Upper lobe of right lung (tissue), 1 donor: ENCODE measurements at regions not wholly inside any gene's neighbourhood (a gene's known extent, or its start where the extent isn't known, plus 50 kb on each side); places are given as distances from the start of the nearest gene placed in this dataset.
A peak's percentile ranks its signal among the peaks of the same experiment; 100 is the strongest.

ENCODE experiments used
- ATAC-seq: fragments of 200-7000 bp; cut with Tn5 transposase; one replicate; pipeline ENCODE4 v1.9.1; 2020; ENCODE audit warnings: mild to moderate bottlenecking, moderate library complexity
- DNase-seq: peaks from one replicate; pipeline ENCODE4 v3.0.0-alpha.2; 2020
- H3K27ac ChIP-seq: fragments of 200-600 bp; one replicate; pipeline ENCODE4 v1.8.0; 2022
- H3K27me3 ChIP-seq: fragments of 200-600 bp; one replicate; pipeline ENCODE4 v1.8.0; 2022; ENCODE audit warnings: mild to moderate bottlenecking
- H3K36me3 ChIP-seq: fragments of 200-600 bp; one replicate; pipeline ENCODE4 v1.8.0; 2022
- H3K4me1 ChIP-seq: fragments of 200-600 bp; one replicate; pipeline ENCODE4 v1.8.0; 2022
- H3K4me3 ChIP-seq: fragments of 200-600 bp; one replicate; pipeline ENCODE4 v1.8.0; 2022; ENCODE audit warnings: mild to moderate bottlenecking
- H3K9me3 ChIP-seq: fragments of 200-600 bp; one replicate; pipeline ENCODE4 v1.8.0; 2022
- CTCF ChIP-seq: fragments of 200-600 bp; IDR thresholded peaks from one replicate; pipeline ENCODE4 v1.8.0; 2022; ENCODE audit warnings: antibody characterized with exemption
- intact Hi-C: fragments of 100-400 bp; cut with DNase I; formaldehyde crosslinking; loops from one replicate; pipeline ENCODE4 v1.11.0; 2022
- donor health status: DM: no; HTN: yes; CAD: no; lungs with severe emphysema.

- no peaks in the 10 kb centered on the region for H3K36me3 ChIP-seq
- no peak overlapping the region for H3K4me3 ChIP-seq
- H3K4me1 ChIP-seq, result no peaks in the 10 kb centered on the region
- H3K9me3 ChIP-seq, result no peaks in the 10 kb centered on the region
- no peak for TF ChIP-seq CTCF
- no peak overlapping the region for H3K27ac ChIP-seq
- no peaks in the 10 kb centered on the region for H3K27me3 ChIP-seq
- DNase-seq (no peak), ATAC-seq (no peak)
- intact Hi-C loops, result no loop called here
These were observed 141.1 kb upstream of the ZXDA start for GRCh38 chrX:58051346-58051745.

DNA sequence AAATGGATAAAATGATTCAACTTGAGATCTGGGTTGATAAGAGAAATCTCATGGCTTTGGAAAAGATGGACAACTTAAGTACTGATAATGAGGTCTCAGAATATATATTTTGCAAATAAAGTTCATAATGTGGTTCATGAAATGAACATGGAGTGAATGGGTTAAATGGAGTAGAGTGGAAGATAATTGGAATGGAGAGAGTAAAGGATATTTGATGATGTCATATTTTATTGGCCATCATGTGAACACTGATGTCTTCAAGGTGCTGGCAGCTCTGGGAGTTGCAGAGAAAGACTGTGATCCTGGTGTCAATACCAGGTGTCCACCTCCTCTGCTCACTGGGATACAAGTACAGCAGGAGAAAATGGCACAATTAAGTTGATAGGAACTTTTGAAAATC is 133.9 kb upstream of the ZXDA start:
- intact Hi-C loops, result no loop called here
- DNase-seq, result no peak
- ATAC-seq, result no peak
- no peak for TF ChIP-seq CTCF
- H3K27ac ChIP-seq, result no peak overlapping the region
- no peaks in the 10 kb centered on the region for H3K9me3 ChIP-seq
- H3K36me3 ChIP-seq, result no peaks in the 10 kb centered on the region
- no peak overlapping the region for H3K4me3 ChIP-seq
- H3K27me3 ChIP-seq, result no peaks in the 10 kb centered on the region
- no peaks in the 10 kb centered on the region for H3K4me1 ChIP-seq

DNA sequence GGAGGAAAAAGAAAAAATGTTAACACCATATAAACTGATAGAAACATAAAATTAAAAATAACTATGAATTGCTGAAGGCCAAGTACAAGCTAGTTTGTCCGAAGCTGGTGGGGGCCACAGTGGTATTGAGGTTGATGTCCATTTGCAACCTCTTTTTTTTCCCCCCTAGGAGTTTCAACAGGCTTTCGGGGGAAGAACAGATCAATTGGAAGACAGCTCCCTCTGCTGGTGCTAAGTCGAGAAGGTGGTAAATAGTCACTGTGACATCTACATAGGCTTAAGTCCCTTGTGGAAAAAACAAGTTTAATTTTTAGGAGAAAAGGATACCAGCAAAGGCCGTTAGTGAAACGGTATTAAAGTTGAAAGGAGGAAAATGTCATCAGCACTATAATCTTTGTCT is 115.7 kb upstream of the ZXDA start:
- ATAC-seq (no peak), DNase-seq (no peak)
- intact Hi-C loops, result no loop called here
- Histone ChIP-seq H3K27ac (no peak overlapping the region), H3K27me3 (no peaks in the 10 kb centered on the region), H3K4me1 (no peaks in the 10 kb centered on the region), H3K4me3 (no peak overlapping the region), H3K36me3 (no peaks in the 10 kb centered on the region), H3K9me3 (no peaks in the 10 kb centered on the region)
- peak; percentile 45 for TF ChIP-seq CTCF

GRCh38 chrX:57985951-57986350 is 75.7 kb upstream of the ZXDA start:
- DNase-seq (no peak), ATAC-seq (no peak)
- no peaks in the 10 kb centered on the region for H3K27me3 ChIP-seq
- no peak for TF ChIP-seq CTCF
- intact Hi-C loops, result no loop called here
- no peak overlapping the region for H3K27ac ChIP-seq
- H3K9me3 ChIP-seq, result no peaks in the 10 kb centered on the region
- H3K36me3 ChIP-seq, result no peaks in the 10 kb centered on the region
- H3K4me3 ChIP-seq, result no peak overlapping the region
- H3K4me1 ChIP-seq, result no peaks in the 10 kb centered on the region

DNA sequence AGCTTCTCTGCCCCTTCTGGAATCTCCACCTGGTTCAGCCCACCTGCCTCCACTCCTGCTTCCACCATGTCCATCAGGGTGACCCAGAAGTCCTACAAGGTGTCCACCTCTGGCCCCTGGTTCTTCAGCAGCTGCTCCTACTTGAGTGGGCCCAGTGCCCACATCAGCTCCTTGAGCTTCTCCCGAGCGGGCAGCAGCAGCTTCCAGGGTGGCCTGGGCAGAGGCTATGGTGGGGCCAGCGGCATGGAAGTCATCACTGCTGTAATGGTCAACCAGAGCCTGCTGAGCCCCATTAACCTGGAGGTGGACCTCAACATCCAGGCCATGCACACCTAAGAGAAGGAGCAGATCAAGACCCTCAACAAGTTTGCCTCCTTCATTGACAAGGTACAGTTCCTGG is 74.4 kb upstream of the ZXDA start:
- H3K27me3 ChIP-seq, result no peaks in the 10 kb centered on the region
- no peaks in the 10 kb centered on the region for H3K4me1 ChIP-seq
- no peaks in the 10 kb centered on the region for H3K36me3 ChIP-seq
- DNase-seq (no peak), ATAC-seq (no peak)
- intact Hi-C loops, result no loop called here
- H3K27ac ChIP-seq, result no peak overlapping the region
- no peaks in the 10 kb centered on the region for H3K9me3 ChIP-seq
- no peak overlapping the region for H3K4me3 ChIP-seq
- TF ChIP-seq CTCF, result no peak

DNA sequence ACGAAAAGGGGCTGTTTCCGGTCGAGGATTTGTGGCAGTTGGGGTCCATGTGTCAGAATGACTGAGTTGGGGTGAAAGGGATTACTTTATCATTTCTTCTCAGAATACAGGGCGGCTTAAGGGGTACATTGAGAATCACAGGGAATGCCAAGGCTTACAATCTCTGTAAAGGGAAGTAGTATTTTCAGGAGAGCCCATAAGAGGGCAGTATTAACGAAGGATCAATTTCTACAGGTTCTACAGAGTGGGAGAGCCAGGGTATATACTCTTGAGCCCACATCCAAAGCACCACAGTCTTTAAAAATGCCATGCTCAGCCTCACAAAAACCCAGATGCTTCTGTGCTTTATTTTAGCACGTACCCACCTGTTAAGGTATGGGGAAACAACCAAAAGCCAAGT is 67.7 kb upstream of the ZXDA start:
- DNase-seq (no peak), ATAC-seq (no peak)
- intact Hi-C loops, result no loop called here
- TF ChIP-seq CTCF, result no peak
- Histone ChIP-seq H3K36me3 (no peaks in the 10 kb centered on the region), H3K27ac (no peak overlapping the region), H3K27me3 (no peaks in the 10 kb centered on the region), H3K9me3 (no peaks in the 10 kb centered on the region), H3K4me1 (no peaks in the 10 kb centered on the region), H3K4me3 (no peak overlapping the region)
